Gastroesophageal sphincter (tissue), 4 donors: ENCODE measurements at regions not wholly inside any gene's neighbourhood (a gene's known extent, or its start where the extent isn't known, plus 50 kb on each side); places are given as distances from the start of the nearest gene placed in this dataset.

Experiments used
- ATAC-seq: fragments of 150-250 bp; one replicate; pipeline ENCODE4 v1.9.1; 2016; ENCODE audit warnings: mild to moderate bottlenecking, moderate library complexity
- H3K27ac ChIP-seq, 4 donors: fragments of 200-600 bp; sonication (generic) in 3 of 4; 1 replicate in 3 of 4; 2 replicates in 1 of 4; pipeline ENCODE4 v1.5.1; 2016 to 2019
- H3K27me3 ChIP-seq: fragments of 200-600 bp; sonication (generic); one replicate; pipeline ENCODE4 v1.5.1; 2019
- H3K36me3 ChIP-seq, 2 donors: fragments of 200-600 bp; sonication (generic); one replicate each; pipeline ENCODE4 v1.5.1; 2019; ENCODE audit warnings: control low read depth in 1 of 2
- H3K4me1 ChIP-seq, 3 donors: fragments of 200-600 bp; sonication (generic); 1 replicate in 2 of 3; 2 replicates in 1 of 3; pipeline ENCODE4 v1.5.1; 2016 to 2019; ENCODE audit warnings: control low read depth in 2 of 3
- H3K4me3 ChIP-seq, 2 donors: fragments of 200-600 bp; sonication (generic); one replicate each; pipeline ENCODE4 v1.5.1; 2019; ENCODE audit warnings: mild to moderate bottlenecking in 1 of 2, moderate library complexity in 1 of 2
- H3K9me3 ChIP-seq, 3 donors: fragments of 200-600 bp; sonication (generic); one replicate each; pipeline ENCODE4 v1.5.1; 2017 to 2019; ENCODE audit warnings: control low read depth in 2 of 3
- EP300 ChIP-seq: sonication (generic); formaldehyde crosslinking; IDR thresholded peaks from one replicate; pipeline ENCODE4 v1.6.1; 2017; ENCODE audit warnings: antibody characterized with exemption, mild to moderate bottlenecking
- POLR2A ChIP-seq, 2 donors: fragments of 450-650 bp; IDR thresholded peaks; one replicate each; pipeline ENCODE4 v1.6.1; 2017; ENCODE audit warnings: antibody characterized with exemption in 2 of 2, mild to moderate bottlenecking in 2 of 2, moderate library complexity in 1 of 2
- POLR2AphosphoS5 ChIP-seq: sonication (generic); formaldehyde crosslinking; IDR thresholded peaks from one replicate; pipeline ENCODE4 v1.6.1; 2017; ENCODE audit warnings: antibody characterized with exemption
- WGBS, 2 donors: methylation state at CpG; one replicate each; pipeline ENCODE4 v1.1.5; 2018; ENCODE audit warnings: low coverage in 1 of 2; 5-methylcytosine and 5-hydroxymethylcytosine counted together
- TF ChIP-seq, protein P1 (sequence below), 4 experiments: fragments of 200-600 bp in 2 of 4; fragments of 450-650 bp in 2 of 4; sonication (generic) in 1 of 4; IDR thresholded peaks; one replicate each; pipeline ENCODE4 v1.5.1; 2017 to 2019; ENCODE audit warnings: antibody characterized with exemption in 4 of 4, mild to moderate bottlenecking in 2 of 4, moderate library complexity in 2 of 4

DNA sequence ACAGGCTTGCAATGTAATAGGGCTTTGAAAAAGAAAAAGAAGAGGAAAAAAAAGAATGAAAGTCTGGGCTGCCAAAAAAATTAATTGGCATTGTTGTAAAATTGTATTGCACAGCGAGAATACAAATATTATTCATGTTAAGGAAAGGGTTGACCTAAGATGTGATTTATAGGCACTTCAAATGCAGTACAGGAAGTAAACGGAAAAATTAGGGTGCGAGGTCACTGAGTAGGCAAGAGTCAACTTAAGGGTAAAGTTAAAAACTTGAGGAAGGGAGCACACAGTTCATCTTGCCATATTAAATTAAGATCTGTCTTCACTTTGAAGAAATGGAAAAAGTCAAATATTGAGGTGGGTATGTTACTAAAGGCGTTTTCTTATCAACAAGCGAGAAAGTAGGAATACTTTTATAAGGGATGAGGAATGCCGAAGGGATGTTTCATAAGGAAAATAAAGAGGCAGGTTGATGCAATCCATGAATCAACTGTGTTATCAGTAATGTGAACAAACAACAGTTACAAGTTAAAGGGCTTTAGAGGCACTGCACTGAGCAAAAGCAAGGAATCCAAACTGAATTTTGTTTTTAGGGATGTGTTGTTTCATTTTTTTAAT is 123.0 kb downstream of the WT1 start:
- no peak for ATAC-seq
- 75 to 89% methylated on average over 6 of the region's 6 CpGs for WGBS, 2 donors
- Histone ChIP-seq H3K27ac (no peak overlapping the region), H3K36me3 (no peaks in the 10 kb centered on the region), H3K4me3 (no peak overlapping the region), H3K4me1 (no peaks in the 10 kb centered on the region), H3K9me3 (no peaks in the 10 kb centered on the region), H3K27me3 (peaks cover 14% of the 10 kb centered on the region)
- TF ChIP-seq POLR2A (IDR thresholded peaks at IDR 0.05) (no peak), POLR2AphosphoS5 (no peak), EP300 (no peak)
- TF ChIP-seq, protein P1, sequence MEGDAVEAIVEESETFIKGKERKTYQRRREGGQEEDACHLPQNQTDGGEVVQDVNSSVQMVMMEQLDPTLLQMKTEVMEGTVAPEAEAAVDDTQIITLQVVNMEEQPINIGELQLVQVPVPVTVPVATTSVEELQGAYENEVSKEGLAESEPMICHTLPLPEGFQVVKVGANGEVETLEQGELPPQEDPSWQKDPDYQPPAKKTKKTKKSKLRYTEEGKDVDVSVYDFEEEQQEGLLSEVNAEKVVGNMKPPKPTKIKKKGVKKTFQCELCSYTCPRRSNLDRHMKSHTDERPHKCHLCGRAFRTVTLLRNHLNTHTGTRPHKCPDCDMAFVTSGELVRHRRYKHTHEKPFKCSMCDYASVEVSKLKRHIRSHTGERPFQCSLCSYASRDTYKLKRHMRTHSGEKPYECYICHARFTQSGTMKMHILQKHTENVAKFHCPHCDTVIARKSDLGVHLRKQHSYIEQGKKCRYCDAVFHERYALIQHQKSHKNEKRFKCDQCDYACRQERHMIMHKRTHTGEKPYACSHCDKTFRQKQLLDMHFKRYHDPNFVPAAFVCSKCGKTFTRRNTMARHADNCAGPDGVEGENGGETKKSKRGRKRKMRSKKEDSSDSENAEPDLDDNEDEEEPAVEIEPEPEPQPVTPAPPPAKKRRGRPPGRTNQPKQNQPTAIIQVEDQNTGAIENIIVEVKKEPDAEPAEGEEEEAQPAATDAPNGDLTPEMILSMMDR (IDR thresholded peaks at IDR 0.05): no peak

DNA sequence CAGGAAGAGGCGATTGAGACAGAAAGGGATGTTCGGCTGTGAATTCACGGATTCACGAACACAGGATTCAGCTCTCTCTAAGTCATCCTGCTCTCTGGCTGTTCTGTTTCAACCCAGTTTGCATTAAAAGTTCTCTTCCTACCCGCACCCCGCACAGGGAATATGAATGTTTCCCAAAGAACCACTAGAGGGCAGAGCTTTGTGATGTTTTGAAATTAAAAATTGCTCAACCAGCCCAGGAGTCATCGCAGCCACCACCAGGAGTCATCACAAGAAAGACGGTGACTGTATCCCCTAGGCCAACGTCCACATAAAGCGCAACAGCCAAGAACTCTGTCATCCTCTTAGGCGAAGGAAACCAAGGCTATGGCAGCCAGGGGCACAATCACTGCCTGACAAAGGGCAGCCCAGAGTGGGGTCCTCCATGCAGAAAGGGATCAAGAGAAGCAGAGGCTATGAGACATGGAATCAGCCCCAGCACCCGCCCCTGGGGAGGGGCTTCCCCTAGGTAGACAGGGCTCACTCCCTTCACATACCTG is 122.4 kb downstream of the WT1 start:
- Histone ChIP-seq H3K4me1 (no peaks in the 10 kb centered on the region), H3K27me3 (peaks cover 14% of the 10 kb centered on the region), H3K4me3 (no peak overlapping the region), H3K9me3 (no peaks in the 10 kb centered on the region), H3K27ac (no peak overlapping the region), H3K36me3 (no peaks in the 10 kb centered on the region)
- WGBS, 2 donors: 47 to 65% methylated on average over 6 to 10 of the region's 12 CpGs
- peak; percentile 48 for ATAC-seq
- no peak for TF ChIP-seq POLR2AphosphoS5
- no peak for TF ChIP-seq EP300
- no peak for TF ChIP-seq POLR2A (IDR thresholded peaks at IDR 0.05)
- TF ChIP-seq, protein P1 (IDR thresholded peaks at IDR 0.05): peak in 3 of 4 experiments; percentile 6 to 40 (median 26)

DNA sequence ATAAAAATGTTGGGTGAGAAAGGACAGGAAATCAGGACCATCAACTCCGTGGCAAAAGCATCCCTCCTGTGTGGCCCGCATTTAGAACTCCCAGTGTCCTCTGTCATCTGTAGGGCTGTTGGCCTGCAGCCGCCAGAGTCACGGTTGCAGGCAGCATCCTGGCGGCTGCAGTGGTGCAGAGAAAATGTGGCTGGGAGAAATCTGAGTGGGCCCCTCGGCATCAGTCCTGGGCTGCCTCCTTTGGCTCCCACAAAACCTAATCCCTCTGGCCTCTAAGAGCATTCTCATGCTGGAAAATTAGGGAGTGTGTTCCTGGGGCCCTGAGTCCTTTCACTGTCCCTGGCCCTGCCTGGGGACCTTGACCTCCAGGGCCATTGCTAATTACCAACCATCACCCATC is 121.9 kb downstream of the WT1 start:
- Histone ChIP-seq H3K4me3 (no peak overlapping the region), H3K27ac (no peak overlapping the region), H3K9me3 (no peaks in the 10 kb centered on the region), H3K4me1 (no peaks in the 10 kb centered on the region), H3K27me3 (peaks cover 14% of the 10 kb centered on the region), H3K36me3 (no peaks in the 10 kb centered on the region)
- WGBS, 2 donors: 50 to 88% methylated on average over 2 of the region's 6 CpGs
- TF ChIP-seq POLR2A (IDR thresholded peaks at IDR 0.05): no peak
- TF ChIP-seq, protein P1 (IDR thresholded peaks at IDR 0.05): no peak
- no peak for TF ChIP-seq POLR2AphosphoS5
- no peak for ATAC-seq

DNA sequence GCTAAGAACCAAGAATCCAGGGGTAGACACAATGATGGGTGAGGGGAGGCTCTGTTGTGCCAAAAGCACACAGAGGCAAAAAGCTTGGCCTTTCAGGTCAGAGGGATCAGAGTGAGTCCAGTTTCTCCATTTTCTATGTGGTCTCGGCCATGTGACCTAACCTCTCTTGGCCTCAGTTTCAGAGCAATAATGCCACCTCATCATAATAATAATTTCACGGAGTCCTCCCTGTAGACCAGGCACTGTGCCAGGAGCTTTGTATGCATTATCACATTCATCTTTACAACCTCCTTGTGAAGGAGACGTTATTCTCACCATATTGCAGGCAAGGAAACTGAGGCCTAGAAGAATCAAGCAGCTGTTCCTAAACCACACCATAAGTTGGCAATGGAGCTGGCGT is 120.2 kb downstream of the WT1 start:
- no peak for TF ChIP-seq POLR2A (IDR thresholded peaks at IDR 0.05)
- TF ChIP-seq POLR2AphosphoS5: no peak
- TF ChIP-seq, protein P1 (IDR thresholded peaks at IDR 0.05): no peak
- TF ChIP-seq EP300: no peak
- Histone ChIP-seq H3K27ac (no peak overlapping the region), H3K4me3 (no peak overlapping the region), H3K27me3 (peaks cover 18% of the 10 kb centered on the region), H3K4me1 (no peaks in the 10 kb centered on the region), H3K36me3 (no peaks in the 10 kb centered on the region), H3K9me3 (no peaks in the 10 kb centered on the region)
- 83% methylated on average over 2 of the region's 4 CpGs; no CpG with 5 or more reads in 1 of the 2 donors for WGBS, 2 donors
- ATAC-seq: no peak

DNA sequence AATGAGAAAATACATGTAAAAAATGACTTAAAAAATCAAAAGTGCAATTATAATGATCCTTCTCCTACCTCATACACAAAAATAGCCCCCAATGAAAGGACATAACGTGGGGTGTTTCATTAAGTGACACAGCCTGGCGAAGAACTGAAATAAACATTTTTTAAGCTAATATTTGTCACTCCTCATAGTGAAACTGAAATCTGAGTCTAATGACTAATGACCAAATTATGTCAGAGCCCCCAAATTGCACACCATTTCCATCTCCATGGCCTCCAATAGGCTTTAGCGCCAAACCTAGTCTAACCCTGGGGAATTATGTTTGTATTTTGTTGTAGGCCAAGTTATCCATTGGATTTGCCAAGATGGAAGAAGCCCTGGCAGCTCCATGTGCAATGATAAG is 119.1 kb downstream of the WT1 start:
- H3K4me3 ChIP-seq: no peak overlapping the region
- H3K9me3 ChIP-seq: no peaks in the 10 kb centered on the region
- no peak for TF ChIP-seq EP300
- TF ChIP-seq, protein P1 (IDR thresholded peaks at IDR 0.05): no peak
- TF ChIP-seq POLR2A (IDR thresholded peaks at IDR 0.05): no peak
- TF ChIP-seq POLR2AphosphoS5: no peak
- H3K27me3 ChIP-seq: peaks cover 23% of the 10 kb centered on the region
- no peak overlapping the region for H3K27ac ChIP-seq
- no peaks in the 10 kb centered on the region for H3K36me3 ChIP-seq
- no peaks in the 10 kb centered on the region for H3K4me1 ChIP-seq
- WGBS, 2 donors: 76 to 93% methylated on average over 2 to 3 of the region's 3 CpGs
- no peak for ATAC-seq
